ENCODE measurements at regions not wholly inside any gene's neighbourhood (a gene's known extent, or its start where the extent isn't known, plus 50 kb on each side); places are given as distances from the start of the nearest gene placed in this dataset.

DNA sequence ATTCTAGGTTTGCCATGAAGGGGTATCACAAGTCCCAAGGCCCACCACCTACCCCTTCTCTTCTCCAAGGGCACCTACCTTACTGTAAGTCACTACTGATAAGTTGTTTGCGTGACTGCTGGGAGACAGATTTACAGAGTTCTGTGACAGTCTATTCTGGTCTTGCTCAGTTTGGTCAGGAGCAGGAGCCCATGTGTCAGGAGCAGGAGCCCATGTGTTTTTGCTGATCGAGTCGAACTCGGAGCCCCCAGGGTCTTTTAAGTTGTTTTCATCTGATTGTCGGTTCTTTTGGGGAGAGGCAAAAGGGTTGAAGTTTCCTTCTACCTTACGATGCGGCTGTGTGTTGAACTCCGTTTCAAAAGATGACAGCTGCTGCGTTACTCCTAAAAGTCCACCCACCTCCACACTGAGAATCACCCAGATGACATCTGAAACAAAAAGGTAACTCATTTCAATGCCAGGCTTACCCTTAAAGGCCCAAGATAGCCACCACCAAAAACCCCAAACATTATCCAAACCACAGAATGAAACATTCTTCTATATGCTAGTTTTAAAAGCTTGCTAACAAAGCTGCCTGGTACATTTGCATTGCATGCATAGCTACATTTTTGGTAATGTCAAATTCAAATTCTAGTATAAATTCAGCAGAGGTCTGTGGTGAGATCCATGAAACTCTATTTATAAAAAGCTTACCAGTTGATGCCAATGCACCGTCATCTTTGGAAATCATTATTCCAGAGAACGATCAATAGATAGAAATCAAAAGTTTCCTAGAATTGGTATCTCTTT, 50.5 kb upstream of the SPDEF start:
- TF ChIP-seq NFE2L2 (IDR thresholded peaks at IDR 0.05; ENCODE audit: low read depth, low read length), result no peak
- TF ChIP-seq MXI1 (IDR thresholded peaks at IDR 0.05; ENCODE audit: borderline replicate concordance, low read depth, low read length), result no peak
- no peak for TF ChIP-seq MAZ (IDR thresholded peaks at IDR 0.05; ENCODE audit: borderline replicate concordance, low read depth, low read length)
- TF ChIP-seq ELK1 (IDR thresholded peaks at IDR 0.05; ENCODE audit: borderline replicate concordance, low read depth, low read length), result no peak
- TF ChIP-seq CEBPB (IDR thresholded peaks at IDR 0.05; ENCODE audit: low read depth, low read length), result no peak
- TF ChIP-seq RAD21 (IDR thresholded peaks at IDR 0.05; ENCODE audit: low read length), result no peak
- no peak for TF ChIP-seq USF2 (IDR thresholded peaks at IDR 0.05; ENCODE audit: low read depth, low read length)
- no peak for TF ChIP-seq SMC3 (IDR thresholded peaks at IDR 0.05; ENCODE audit: low read depth, low read length)
- no peak for TF ChIP-seq RCOR1 (IDR thresholded peaks at IDR 0.05; ENCODE audit: insufficient replicate concordance, low read length)
- Histone ChIP-seq H3K18ac (ENCODE audit: low read depth, low read length) (no peak overlapping the region), H3K27ac (ENCODE audit: insufficient read depth, low read length) (no peak overlapping the region), H4K91ac (ENCODE audit: insufficient read depth, low read depth, low read length) (no peak overlapping the region), H3K9me1 (ENCODE audit: insufficient read depth, low read length) (peaks cover 10% of the 10 kb centered on the region), H3K23ac (ENCODE audit: low read depth, low read length) (no peak overlapping the region), H3K14ac (replicated peaks; ENCODE audit: low read depth, low read length) (no peak overlapping the region), H4K8ac (ENCODE audit: low read depth in 2 of 2, low read length in 2 of 2) (no peak overlapping the region), H3K4ac (ENCODE audit: low read depth, low read length) (no peak overlapping the region), H3K56ac (ENCODE audit: extremely low read depth, insufficient read depth, low read length) (no peak overlapping the region), H3K79me1 (ENCODE audit: low read depth in 1 of 2, low read length in 2 of 2) (peaks cover 26 to 73% of the 10 kb centered on the region in 2 experiments), H4K5ac (ENCODE audit: low read depth, low read length) (no peak overlapping the region), H2BK15ac (ENCODE audit: low read depth, low read length) (no peak overlapping the region), H3K4me1 (ENCODE audit: control insufficient read depth, insufficient read depth, low read length) (peaks cover 6% of the 10 kb centered on the region), H4K20me1 (ENCODE audit: insufficient read depth, low read length) (peaks cover 31% of the 10 kb centered on the region), H3K9ac (ENCODE audit: low read depth, low read length) (no peak overlapping the region), H2AFZ (replicated peaks; ENCODE audit: low read length, poor library complexity) (no peak overlapping the region), H2AK5ac (ENCODE audit: low read depth, low read length) (no peak overlapping the region), H3K36me3 (ENCODE audit: control insufficient read depth, insufficient read depth, low read length) (peaks cover 9% of the 10 kb centered on the region), H3K27me3 (ENCODE audit: control insufficient read depth, insufficient read depth, low read length) (no peaks in the 10 kb centered on the region), H2BK120ac (ENCODE audit: low read depth, low read length) (no peak overlapping the region), H3K4me3 (ENCODE audit: insufficient read depth, low read depth, low read length) (no peak overlapping the region), H2BK20ac (ENCODE audit: low read depth, low read length) (no peak overlapping the region), H3K9me3 (ENCODE audit: control insufficient read depth, insufficient read depth, low read length) (no peaks in the 10 kb centered on the region), H2AK9ac (replicated peaks; ENCODE audit: low read depth, low read length, poor library complexity) (no peak overlapping the region), H2BK5ac (ENCODE audit: low read depth, low read length, poor library complexity, severe bottlenecking) (no peak overlapping the region), H3K4me2 (ENCODE audit: low read depth, low read length) (no peak overlapping the region)
- ATAC-seq (ENCODE audit: low read depth), result no peak
- BruUV-seq (replicated peaks), result no TSS peak
- ChIA-PET CTCF (interaction anchor here (0.6 kb wide), 2 partner anchors 45 to 188 kb away, joined by 3 to 4 read pairs; no protein-coding TSS in a partner anchor), POLR2A (ENCODE audit: unreplicated experiment) (interaction anchor here (0.6 kb wide), 1 partner anchor 203 kb away, joined by 4 read pairs; no protein-coding TSS in a partner anchor)
- dilution Hi-C loops (cut with HindIII; ENCODE audit: low sequenced_read_pairs, unreplicated experiment), result no loop called here
- WGBS, 2 experiments (ENCODE audit: extremely low coverage in 2 of 2, insufficient read length in 1 of 2), result no CpG with 5 or more reads among the region's 11 CpGs
- intact Hi-C loops (cut with micrococcal nuclease), result loop anchor here (5.0 to 10.0 kb wide), 3 partner anchors 91 to 542 kb away; partner anchors contain the start of gene ILRUN
- no peak for DNase-seq
- in situ Hi-C loops (cut with MboI; ENCODE audit: low sequenced_read_pairs), result loop anchor here (10.0 kb wide), 3 partner anchors 182 to 412 kb away; partner anchors contain the start of genes RPS10 and SMIM29
